Testis (tissue), 2 donors: ENCODE measurements at regions not wholly inside any gene's neighbourhood (a gene's known extent, or its start where the extent isn't known, plus 50 kb on each side); places are given as distances from the start of the nearest gene placed in this dataset.

ENCODE experiments used
- POLR2A ChIP-seq: fragments of 450-650 bp; IDR thresholded peaks from one replicate; pipeline ENCODE4 v1.6.1; 2017; ENCODE audit warnings: antibody characterized with exemption, mild to moderate bottlenecking, moderate library complexity
- TF ChIP-seq, protein P1 (sequence below), 3 experiments: fragments of 450-650 bp in 2 of 3; fragments of 200-600 bp in 1 of 3; sonication (generic) in 1 of 3; IDR thresholded peaks; one replicate each; pipeline ENCODE4 v1.5.1; 2016 to 2019; ENCODE audit warnings: antibody characterized with exemption in 3 of 3, mild to moderate bottlenecking in 2 of 3, moderate library complexity in 1 of 3

DNA sequence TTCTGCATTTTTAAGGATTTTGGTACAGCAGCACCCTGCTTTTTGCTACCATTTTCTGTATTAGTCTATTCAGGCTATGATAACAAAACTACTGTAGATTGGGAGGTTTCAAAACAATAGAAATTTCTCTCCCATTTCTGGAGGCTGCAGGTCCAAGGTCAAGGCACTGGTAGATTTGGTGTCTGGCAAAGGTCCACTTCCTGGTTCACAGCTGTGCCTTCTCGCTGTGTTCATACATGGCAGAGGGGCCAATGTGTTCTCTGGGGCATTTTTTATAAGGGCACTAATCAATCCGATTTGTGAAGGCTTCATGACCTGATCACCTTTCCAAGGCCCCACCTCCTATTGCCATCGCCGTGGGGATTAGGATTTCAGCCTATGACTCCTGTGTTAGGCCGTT, 268.1 kb upstream of the RTL1 start:
- no peak for TF ChIP-seq POLR2A
- TF ChIP-seq, protein P1, sequence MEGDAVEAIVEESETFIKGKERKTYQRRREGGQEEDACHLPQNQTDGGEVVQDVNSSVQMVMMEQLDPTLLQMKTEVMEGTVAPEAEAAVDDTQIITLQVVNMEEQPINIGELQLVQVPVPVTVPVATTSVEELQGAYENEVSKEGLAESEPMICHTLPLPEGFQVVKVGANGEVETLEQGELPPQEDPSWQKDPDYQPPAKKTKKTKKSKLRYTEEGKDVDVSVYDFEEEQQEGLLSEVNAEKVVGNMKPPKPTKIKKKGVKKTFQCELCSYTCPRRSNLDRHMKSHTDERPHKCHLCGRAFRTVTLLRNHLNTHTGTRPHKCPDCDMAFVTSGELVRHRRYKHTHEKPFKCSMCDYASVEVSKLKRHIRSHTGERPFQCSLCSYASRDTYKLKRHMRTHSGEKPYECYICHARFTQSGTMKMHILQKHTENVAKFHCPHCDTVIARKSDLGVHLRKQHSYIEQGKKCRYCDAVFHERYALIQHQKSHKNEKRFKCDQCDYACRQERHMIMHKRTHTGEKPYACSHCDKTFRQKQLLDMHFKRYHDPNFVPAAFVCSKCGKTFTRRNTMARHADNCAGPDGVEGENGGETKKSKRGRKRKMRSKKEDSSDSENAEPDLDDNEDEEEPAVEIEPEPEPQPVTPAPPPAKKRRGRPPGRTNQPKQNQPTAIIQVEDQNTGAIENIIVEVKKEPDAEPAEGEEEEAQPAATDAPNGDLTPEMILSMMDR (IDR thresholded peaks at IDR 0.05): no peak
